HG03097 (cell line): ENCODE measurements at regions not wholly inside any gene's neighbourhood (a gene's known extent, or its start where the extent isn't known, plus 50 kb on each side); places are given as distances from the start of the nearest gene placed in this dataset.

ENCODE experiments used
- ATAC-seq: cut with Tn5 transposase; IDR thresholded peaks from one replicate; pipeline ENCODE4 v1.9.1; 2021; ENCODE audit not compliant: unreplicated experiment, low FRiP score

DNA sequence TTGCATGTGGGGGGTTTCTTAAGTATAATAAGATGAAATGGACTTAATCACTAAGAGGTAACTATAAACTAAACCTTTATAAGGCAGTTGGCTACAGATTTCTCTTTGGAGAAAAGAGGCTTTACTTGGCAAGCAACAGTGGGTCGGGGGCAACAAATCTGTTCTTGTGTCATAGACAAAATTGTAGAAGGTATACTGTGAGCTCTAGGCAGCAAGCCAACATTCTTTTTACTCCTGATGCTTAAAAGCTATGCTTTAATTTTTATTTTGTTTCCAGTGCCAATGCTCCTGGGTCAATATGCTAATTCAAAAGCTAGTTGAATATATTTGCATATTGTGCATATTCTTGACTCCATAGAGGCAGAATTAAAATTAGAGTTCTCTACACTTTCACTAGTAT, 495.4 kb downstream of the BTBD3 start:
- ATAC-seq, result no peak

- ATAC-seq, result no peak
Observed at GRCh38 chr20:12414446-12415274, 497.0 kb downstream of the BTBD3 start.

DNA sequence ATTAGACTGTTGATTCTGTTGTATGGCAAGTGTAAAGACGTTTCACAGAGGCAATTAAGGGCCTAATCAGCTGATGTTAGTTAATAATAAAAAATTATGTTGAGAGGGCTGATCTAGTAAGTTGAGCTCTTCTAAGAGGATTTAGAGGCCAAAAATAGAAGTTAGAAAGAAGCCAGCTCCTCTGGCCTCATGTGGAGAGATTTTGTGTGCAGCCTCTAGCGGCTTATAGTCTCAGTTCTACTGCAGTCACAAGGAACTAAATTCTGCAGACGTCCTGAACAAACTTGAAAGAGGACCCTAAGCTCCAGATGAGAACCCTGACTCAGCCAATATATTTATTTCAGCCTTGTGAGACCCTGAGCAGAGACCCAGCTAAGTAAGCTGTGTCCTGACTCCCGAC, 498.6 kb downstream of the BTBD3 start:
- no peak for ATAC-seq

- no peak for ATAC-seq
Observed at GRCh38 chr20:12433724-12434123, 516.0 kb downstream of the BTBD3 start.

DNA sequence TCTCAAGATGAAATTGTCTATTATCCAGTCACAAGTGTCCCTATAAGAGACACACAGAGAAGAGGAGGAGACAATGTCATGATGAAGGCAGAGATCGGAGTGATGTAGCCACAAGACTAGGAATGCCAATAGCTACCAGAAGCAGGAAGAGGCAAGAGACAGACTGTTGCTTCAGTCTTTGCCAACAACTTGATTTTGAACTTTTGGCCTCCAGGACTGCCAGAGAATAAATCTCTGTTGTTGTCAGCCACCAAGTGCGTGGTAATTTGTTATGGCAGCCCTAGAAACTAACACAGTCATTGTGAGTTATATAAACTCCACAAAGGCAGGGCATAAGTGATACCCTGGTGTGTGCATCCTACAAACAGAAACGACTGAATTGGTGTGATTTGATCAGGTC, 517.0 kb downstream of the BTBD3 start:
- ATAC-seq, result no peak

DNA sequence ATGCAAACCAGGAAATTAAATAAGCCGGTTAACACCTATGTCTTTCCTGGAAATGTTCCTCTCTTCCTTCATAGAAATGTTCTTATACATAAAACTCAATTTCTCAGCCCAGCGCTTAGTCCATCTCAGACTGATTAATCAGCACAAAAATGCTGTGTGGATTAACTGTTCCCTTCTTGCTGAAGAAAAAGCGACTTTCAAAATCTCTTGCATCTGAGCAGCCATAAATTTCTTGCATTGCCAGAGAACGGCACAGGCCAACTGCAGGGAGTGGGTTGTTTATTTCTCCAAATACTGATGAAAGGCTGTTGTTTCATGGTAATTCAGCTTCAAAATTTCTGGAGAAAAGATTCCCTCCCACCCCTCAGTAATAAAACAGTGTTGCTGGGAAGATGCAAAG, 517.6 kb downstream of the BTBD3 start:
- ATAC-seq, result no peak

DNA sequence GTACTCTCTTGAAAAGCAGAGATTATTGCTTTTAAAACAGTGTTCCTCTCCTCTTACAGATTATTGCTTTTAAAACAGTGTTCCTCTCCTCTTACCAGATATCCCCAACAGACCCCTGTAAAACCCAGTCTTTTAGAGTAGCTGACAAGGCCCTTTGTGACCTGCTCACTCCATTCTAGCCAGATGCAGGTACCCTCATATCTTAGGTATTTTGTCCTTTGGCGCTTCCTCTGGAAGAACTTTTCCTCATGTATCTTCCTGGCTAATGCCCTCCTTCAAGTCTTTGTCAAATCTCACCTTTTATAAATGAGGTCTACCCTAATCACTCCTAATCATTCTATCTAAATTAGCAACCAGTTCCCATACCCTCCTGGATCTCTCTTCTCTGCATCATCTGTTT, 536.0 kb downstream of the BTBD3 start:
- no peak for ATAC-seq

DNA sequence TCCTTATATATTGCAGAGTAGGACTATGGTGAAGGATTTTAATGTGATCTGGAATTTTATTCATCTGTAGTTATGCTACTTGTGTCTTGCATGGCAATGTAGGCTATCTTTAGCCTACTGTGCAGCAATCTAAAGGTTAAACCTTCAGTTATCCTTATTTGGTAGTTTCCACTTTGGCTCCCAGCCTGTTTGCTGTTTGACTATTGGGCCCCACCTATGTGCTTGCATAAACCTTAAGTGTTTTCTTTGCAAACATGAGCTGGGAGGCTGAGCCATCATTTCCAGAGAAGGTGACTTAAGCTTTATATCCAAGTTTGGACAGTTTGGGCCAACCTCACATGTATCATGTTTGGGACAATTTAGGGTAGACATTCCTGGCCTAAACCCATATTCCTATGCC, 537.5 kb downstream of the BTBD3 start:
- no peak for ATAC-seq

DNA sequence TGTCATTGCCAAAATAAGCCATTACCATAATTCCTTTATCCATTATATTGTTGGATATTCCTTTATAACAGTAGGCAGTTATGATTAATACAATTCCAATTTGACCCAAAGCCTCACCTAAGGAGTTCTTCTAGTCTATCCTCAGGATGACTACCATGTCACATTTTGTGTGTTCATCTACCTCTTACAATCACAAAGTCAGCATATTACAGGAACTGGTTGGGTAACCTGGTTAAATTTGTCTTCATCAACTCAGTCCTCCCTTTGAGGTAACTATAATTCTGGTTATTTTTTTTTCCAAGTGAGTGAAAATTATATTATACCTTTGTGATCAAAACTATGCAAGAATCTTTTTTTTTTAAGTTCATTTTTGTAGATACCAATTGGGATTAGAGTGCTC, 540.5 kb downstream of the BTBD3 start:
- no peak for ATAC-seq

DNA sequence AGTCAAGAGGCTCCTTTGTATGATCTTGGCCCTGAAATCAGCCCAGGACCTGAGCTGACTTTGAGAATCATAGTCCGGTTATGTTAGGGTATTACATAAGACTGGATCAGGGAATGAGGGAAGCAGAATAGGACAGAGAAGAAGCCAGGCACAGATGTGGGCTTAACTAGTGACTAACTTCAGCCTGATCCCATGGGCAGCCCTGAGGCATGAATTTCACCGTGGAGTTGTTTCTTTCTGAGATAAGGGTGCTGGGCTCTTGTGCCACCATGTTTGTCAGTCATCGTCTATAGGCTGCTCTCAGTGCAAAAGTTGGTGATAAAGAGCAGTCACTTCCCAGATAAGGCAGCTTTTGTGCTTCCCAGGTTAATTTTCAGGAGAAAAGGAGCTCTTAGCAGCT, 544.7 kb upstream of the SPTLC3 start:
- no peak for ATAC-seq

GRCh38 chr20:12466915-12467314, 541.9 kb upstream of the SPTLC3 start:
- ATAC-seq, result no peak

DNA sequence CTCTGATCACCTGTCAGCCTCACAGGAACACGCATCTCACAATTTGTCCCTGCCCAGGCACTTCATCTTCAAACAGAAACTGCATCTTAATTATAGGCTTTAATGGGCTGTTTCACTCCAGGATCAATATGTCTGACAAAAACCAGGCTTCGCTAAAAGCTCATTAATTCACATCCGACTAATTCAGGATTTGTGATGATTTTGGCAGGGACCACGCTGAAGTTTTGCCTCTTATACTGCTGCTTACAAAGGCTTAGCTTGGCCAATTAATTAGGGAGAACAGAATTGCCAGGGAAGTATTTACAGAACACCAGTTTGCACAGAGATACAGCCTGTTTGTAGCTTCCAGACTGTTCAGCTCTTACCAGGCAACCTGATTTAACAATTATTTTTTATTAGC, 541.0 kb upstream of the SPTLC3 start:
- ATAC-seq, result no peak

- no peak for ATAC-seq
Observed at GRCh38 chr20:12482661-12483060, 526.1 kb upstream of the SPTLC3 start.

DNA sequence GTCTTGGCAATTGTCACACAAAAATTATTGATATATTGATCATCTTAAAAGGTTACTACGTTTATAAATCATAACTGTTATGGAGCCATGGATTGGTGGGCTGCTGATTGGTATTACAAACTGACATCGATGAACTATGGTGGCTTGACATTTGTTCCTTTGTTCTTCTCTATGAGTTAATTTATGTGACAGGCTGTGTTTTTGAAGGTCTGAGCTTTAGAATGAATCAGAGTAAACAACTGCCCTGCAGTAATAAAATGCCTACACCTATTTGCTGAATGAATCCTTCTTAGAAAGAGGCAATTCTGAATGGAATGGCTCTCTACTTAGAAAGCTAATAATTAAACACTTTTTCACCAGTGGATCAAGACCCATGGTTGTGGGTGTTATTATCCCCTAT, 506.3 kb upstream of the SPTLC3 start:
- ATAC-seq, result no peak

- ATAC-seq, result no peak
Observed at GRCh38 chr20:12504779-12505178, 504.0 kb upstream of the SPTLC3 start.

DNA sequence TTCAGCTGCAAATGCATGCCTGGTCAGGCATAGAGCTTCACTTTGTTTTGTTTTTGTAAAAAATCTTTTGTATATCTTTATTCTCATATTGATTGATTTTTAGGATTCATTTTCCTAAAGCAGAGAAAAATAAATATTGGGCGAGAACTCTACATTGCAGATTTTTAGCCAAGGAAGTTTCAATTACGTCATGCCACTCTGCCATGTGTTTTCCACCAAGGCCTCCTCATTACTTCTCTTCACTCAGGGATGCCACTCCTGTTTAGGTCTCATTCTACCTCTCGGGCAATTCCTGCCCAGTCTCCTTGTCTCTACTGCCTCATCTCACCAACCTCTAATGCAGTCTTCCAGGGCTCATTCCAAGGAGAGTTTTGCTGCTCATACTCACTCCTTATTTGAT, 497.3 kb upstream of the SPTLC3 start:
- ATAC-seq, result no peak

DNA sequence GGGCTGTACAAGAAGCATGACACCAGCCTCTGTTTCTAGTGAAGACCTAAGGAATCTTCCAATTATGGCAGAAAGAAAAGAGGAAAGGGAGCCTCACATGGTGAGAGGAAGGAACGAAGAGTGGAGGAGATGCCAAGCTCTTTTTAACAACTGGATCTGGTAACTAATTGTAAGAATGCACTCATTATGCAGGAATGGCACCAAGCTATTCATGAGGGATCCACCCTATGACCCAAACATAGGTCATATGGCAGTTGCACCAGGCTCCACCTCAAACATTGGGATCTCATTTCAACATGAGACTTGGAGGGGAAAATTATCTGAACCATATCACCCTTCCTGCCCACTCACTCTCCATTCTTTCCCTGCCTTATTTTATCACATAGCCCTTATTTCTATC, 496.0 kb upstream of the SPTLC3 start:
- ATAC-seq, result no peak

DNA sequence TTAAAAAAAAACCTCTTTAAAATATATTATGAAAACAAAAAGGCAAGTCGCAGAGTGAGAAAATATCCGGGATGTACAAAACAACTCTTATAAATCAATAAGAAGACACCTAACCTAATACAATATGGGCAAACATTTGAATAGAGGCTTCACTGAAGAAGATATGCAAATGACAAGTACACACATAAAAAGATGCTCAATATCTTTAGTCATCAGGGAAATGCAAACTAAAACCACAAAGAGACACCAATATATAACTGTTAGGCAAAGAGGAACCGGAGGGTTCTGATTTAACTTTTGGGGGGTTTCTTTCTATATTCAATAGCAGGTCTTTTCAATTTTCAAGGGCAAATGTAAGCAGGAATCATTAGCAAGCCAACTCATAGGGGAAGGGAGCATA, 480.7 kb upstream of the SPTLC3 start:
- ATAC-seq, result no peak

GRCh38 chr20:12528591-12529041, 480.2 kb upstream of the SPTLC3 start:
- ATAC-seq, result no peak

DNA sequence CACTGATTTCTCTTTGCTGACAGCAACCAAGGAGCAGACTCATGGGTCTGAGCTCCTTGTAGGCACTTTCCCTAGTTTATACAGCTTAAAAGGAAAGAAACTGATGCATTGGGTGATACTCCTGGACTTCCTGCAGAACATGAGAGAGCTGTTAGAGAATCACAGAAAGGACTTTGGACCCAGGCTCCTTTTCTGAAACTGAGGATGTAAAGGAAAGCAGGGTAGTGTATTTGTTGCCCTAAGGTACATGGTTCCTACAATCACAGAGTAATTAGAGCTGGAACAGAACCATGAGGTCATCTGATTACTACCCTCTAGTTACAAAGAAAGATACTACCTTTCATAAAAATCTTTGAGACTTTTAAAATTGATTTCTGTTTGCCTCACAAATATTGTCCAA, 477.1 kb upstream of the SPTLC3 start:
- no peak for ATAC-seq

- ATAC-seq, result no peak
Observed at GRCh38 chr20:12535316-12535715, 473.5 kb upstream of the SPTLC3 start.

DNA sequence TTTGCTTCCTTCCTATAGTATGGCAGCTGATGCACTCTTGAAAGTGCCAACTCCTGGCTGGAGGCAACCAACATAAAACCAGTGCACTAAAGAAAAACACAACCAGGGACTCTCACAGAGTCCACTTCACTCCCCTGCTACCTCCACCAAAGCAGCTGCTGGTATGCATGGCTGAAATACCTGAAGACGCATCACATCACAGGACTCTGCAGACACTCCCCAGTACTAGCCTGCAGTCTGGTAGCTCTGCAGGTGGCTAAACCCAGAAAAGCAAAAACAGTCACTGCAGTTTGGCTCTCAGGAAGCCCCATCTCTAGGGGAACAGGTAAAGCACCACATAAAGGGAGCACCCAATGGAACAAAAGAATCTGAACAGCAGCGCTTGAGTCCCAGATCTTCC, 473.0 kb upstream of the SPTLC3 start:
- no peak for ATAC-seq

- ATAC-seq, result no peak
Observed at GRCh38 chr20:12554426-12554825, 454.3 kb upstream of the SPTLC3 start.
